GM18867 (cell line): ENCODE measurements at regions not wholly inside any gene's neighbourhood (a gene's known extent, or its start where the extent isn't known, plus 50 kb on each side); places are given as distances from the start of the nearest gene placed in this dataset.
"Not testable (repeated sequence)": the region's sequence is repeated elsewhere in the genome, so short reads cannot be mapped to it uniquely, and the experiment has no call there.

Experiments
- ATAC-seq: cut with Tn5 transposase; IDR thresholded peaks from one replicate; pipeline ENCODE4 v1.9.1; 2021; ENCODE audit warnings: mild to moderate bottlenecking, moderate library complexity; ENCODE audit not compliant: unreplicated experiment

DNA sequence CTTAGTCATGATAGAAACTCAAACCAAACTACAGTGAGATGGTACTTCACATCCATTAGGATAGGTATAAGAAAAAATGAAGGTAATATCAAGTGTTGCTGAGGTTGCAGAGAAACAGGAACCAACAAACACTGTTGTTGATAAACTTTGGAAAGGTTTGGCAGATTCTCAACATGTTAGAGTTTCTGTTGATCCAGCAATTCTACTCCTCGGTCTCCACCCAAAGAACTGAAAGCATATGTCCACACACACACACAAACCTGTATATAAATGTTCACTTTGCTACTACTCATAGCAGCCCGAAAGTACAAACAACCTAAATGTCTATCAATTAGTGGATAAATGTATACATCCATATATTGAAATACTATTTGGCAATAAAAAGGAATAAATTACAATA lies 128.3 kb upstream of the CARMIL1 start:
- ATAC-seq, result no peak

DNA sequence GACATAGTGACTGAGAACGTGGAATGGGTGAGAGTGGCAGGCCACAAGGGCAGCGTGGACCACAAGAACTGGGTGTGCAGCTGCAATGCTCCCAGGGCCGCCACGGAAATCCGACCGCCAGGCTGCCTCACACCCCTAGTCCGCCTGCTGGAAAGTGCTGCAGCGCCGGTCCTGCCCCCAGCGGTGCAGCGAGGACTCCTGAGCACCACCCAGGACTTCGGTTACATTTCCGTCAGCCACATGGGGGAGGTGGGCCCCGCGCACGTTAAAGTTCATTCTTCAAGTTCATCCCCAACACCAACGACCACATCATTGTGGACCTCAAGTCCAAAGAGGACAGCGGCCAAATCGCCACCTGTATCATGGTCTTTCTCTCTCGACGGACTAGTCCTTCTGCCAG lies 126.1 kb upstream of the CARMIL1 start:
- ATAC-seq, result no peak

DNA sequence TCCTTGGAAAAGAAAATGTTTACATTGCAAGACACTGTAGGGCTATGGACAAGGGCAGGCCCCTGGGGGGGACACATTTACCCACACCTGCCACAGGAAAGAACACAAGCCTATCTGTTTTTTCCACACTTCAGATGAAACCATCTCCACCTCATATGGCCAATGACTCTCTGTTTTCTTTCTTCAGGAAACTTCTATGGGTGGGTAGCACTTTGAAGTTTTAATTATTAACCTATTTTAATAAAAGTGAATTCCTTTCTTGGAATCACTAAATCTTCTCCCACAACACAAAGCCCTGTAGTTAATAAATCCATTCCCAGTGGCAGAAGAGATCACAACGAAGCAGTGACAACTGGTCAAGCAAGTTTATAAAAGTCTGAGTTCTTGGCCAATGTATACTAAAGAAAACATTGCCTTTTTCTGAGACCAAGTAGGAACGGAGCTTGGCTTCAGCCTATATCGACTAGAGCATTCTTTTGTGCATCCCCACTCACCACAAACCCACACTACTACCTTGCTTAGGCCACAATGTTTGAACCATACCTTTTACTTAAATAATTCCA lies 125.1 kb upstream of the CARMIL1 start:
- no peak for ATAC-seq

DNA sequence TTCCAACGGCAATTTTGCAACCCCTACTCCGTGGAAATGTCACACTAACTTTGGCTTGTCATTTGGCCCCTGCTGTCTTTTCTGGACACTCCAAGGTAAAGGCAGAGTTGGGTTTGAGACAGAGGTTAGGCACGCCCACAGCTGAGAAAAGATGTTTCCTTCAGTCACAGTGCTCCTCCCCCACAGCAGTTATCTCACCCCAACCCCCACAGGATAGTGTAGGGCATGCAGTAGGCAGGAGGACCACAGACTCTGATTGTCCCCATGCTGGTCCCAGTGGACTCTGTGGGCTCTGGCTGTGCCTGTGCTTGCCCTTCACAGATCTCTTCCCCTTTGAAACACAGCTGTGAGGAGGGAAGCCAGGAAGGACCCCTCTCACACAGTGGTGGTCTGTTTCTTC lies 124.0 kb upstream of the CARMIL1 start:
- no peak for ATAC-seq

DNA sequence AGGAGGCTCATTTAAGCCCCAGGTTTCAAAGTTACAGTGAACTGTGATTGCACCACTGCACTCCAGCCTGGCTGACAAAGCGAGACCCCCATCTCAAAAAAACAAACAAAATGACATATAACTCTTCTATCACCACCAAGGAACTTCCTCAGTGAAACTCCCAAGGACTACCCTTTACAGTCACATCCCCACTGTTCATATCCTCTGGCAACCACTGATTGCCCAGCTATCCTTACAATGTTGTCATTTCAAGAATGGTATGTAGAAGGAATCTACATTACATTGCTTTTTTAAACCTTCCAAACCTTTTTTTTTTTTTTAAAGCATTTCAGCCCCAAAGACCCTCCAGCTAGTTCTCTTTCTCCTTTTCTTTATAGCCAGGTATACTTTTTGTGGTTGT lies 123.1 kb upstream of the CARMIL1 start:
- ATAC-seq, result no peak

DNA sequence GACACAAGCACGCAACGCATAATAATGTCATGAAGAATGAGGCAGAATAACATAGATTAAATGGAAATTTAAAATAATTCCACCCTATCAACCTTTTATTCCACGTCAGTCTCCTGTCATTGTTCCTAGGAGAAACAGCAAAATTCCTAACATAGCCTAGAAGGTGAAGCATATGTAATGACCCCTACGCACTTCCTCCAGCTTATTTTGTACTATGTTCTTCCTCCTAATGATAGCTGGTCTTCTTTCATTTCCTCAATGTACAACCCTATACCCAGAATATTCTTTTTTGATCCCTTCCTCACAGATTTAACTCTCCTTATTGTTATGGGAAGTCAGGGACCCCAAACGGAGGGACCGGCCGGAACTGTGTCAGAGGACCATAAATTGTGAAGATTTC lies 122.0 kb upstream of the CARMIL1 start:
- ATAC-seq, result no peak

DNA sequence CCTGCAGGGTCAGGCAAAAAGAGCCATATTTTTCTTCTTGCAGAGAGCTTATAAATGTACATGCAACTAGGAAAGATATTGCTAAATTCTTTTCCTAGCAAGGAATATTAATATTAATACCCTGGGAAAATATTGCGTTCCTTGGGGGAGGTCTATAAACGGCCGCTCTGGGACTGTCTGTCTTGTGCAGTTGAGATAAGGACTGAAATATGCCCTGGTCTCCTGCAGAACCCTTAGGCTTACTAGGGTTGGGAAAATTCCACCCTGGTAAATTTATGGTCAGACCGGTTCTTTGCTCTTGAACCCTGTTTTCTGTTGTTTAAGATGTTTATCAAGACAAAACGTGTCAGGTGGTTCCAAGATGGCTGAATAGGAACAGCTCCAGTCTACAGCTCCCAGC lies 121.3 kb upstream of the CARMIL1 start:
- no peak for ATAC-seq

DNA sequence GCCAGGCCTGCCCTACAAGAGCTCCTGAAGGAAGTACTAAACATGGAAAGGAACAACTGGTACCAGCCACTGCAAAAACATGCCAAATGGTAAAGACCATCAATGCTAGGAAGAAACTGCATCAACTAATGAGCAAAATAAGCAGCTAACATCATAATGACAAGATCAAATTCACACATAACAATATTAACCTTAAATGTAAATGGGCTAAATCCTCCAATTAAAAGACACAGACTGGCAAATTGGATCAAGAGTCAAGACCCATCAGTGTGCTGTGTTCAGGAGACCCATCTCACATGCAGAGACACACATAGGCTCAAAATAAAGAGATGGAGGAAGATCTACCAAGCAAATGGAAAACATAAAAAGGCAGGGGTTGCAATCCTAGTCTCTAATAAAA lies 119.0 kb upstream of the CARMIL1 start:
- ATAC-seq, result not testable (repeated sequence)

DNA sequence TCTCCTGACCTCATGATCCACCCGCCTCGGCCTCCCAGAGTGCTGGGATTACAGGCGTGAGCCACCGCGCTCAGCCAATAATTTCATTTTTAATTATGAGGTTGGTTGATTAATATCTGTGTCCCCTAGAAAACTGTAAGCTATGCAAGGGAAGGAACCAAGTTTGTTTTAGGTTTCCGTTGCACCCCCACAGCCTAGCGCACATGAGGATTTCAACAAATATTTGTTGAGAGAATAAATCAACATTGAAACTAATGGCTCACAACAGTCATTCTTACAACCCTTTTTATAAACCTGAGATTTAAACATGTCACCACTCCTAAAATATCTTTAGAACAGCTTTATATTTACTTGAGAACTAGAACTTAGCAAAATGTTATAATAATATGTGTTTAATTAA lies 114.0 kb upstream of the CARMIL1 start:
- ATAC-seq, result no peak

DNA sequence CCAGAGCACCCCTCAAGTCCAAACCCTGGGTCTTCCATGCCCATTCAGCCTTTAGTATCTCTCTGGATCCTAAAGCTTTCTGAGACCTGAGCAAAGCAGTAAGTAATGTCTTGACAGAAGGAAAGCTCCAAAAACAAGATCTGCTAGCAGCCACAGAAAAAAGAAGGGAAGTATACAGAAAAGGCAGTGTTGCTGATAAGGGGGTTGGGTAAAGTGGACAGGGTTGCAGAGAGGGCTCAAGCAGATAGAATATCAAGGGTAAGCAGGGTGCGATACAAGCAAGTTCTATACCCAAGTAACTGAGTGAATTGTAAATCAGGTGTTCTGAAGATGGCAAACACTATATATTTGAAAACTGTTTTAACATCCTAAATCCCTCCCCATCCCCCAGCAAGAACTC lies 113.4 kb upstream of the CARMIL1 start:
- ATAC-seq, result no peak

DNA sequence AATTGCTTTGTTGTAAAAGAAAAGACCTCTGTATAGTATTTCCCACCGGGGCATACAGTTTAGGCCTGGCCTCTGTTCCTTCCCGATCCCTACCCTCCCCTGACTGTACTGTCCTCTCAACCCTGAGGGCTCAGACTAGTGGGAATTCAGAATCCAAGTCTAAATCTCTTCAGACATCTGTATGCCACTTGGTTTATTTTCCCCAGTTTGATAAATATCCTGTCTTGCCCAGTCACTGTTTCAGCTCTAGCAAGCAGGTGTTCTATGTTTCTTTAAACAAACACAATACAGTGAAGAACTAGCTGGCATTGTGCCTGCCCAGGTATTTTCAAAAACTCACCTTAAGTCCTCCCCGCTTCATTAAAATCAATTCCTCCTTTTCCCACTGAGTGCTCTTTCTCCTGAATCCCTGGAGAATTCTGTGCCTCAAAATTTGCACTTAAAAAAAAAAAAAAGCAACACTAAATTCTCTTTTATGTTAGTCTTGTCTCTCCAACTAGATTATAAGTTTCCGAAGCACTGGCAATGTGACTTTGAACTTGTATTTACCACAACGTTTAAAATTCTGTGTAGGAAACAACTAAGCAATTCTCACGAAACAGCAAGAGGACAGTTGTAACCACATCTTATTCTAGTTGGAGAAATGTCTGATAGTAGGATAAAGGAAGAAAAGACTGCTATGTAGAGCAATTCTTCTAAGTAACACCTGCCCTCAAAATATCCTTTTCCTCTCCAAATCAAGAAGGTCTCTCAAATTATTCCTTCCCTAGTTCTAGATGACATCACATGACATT lies 112.0 kb upstream of the CARMIL1 start:
- ATAC-seq, result no peak

DNA sequence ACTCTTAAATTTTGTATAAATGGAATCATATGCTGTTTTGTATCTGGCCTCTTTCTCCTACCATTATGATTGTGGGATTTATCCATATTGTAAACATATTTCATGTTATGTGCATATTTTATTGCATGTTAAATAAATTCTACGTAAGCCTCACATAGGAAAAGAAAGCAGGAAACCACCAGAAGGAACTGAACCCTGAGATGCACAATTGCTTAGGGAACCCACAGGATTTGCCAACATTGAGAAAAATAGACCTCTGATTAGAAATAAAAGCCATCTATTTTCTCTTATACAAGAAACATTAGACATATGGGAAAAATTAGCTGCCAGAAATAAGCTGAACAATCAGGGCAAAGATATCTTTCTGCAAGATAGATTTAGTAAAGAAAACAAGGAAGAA lies 111.2 kb upstream of the CARMIL1 start:
- no peak for ATAC-seq

DNA sequence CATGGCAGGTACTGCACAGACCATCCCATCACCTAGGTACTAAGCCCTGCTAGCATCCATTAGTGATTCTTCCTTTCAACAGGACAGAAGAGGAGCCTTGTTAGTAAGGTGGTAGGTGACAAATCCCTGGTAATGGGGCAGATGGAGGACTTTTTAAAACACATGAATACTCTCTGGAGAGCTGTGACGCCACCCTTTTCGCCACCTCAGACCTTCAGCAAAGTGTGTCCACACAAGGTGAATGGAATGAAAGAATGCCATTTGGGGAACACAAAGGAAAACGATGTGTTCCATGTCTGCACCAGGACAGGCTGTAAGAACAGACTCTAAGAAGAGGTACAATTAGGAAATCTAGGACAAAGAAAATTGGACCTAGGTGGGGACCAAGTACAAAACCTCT lies 110.5 kb upstream of the CARMIL1 start:
- ATAC-seq, result no peak

DNA sequence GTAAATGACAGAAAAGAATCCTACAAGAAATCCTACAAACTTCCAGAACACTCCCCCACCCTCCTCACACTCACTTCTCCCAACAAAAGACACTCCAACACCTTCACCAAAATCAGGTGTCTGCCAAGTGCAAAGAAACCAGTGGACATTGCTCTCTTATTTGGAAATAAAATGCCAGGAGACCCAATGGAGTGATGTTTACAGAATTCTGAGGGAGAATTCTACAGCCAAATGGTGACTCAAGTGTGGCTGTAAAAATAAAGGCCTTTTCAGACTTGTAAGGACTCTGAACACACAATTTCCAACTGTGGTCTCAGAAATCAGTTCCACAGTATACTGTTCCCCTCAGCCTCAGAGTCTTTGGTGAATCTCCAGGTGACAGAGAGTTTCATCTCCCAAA lies 109.6 kb upstream of the CARMIL1 start:
- no peak for ATAC-seq

DNA sequence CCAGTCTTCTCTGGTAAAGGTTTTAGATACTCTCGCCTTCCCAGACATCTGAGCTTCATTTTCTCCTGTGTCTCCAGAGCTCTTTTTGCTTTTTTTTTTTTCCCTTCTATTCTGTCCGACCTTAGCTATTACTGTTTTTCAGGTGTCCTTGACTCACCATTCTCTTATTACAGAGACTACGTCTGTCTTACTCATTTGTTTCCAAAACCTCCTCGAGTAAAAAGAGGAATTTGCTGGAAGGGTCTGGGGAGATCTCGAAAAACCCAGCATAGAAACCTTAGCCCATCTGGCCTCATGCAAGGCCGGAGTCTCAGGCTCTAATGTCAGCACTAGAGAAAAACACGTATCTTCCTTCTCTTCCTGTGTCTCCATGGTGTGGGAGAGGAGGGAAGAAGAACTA lies 109.2 kb upstream of the CARMIL1 start:
- ATAC-seq, result no peak

DNA sequence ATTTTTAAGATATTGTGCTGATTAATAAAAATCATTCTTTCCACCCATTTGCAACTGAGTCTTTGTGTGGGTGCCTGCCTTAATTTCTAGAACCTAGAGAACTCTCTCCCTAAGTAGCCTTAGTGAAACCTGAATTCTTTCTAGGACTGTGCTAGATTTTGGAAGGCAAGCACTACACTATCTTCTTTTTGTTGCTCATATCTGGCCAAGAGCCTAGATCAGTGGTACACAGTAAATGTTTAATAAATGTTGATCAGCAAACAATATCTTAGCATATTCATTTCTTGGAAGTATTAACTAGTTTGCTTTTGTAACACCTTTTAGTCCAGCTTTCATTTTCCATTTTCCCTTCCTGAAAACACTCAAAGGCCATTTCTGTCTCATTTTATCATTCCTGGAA lies 108.5 kb upstream of the CARMIL1 start:
- no peak for ATAC-seq

DNA sequence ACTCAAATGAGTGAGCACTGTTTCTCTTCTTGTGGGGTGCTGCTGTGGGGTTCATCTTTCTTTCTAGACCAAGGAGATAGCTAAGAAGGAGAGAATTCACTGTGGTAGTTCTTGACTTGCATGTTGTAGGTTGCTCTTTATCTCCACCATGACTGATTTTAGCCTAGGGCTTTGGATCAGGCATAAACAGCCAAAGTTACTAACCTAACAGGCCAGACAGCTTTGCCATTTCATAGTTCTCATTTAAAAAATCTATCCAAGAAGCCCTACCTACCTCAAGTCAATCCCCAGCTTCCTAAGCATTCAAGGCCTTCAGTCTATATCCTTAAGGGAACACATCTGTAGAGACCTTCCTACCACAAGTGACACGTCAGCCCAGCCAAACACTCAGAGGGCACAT lies 107.9 kb upstream of the CARMIL1 start:
- no peak for ATAC-seq

DNA sequence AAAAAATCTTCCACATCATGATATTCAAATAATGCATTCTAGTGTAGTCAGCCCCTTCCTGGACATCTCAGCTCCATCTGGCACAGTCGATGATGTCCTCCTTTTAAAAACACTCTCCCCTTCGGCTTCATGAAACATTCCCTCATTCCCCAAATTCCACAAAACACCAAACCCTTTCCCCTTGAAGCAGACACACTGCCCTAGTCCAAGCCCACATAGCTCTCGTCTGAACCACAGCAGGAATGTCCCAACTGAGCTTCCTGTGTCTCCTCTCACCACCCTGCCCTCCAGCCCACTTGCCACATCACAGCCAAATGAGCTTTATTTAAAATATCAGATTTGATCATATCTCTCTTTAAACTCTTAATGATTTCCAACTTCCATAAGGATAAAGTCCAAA lies 106.4 kb upstream of the CARMIL1 start:
- ATAC-seq, result no peak

DNA sequence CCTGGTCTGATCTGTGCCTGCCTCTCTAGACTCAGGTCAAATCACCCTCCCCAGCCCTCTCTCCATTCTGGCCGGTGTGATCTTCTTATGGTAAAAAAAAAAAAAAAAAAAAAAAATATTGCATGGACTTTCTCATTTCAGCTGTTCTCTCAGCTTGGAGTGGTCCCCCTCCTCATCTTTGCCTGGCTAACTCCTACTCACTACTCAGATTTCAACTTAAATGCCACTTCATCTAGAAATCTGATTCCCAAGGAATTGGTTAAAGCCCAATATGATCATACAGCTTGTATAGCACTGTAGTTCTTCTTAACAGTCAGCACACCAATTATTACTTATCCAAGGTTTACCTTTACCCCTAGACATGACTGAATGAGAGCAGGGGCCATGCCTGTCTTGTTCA lies 105.9 kb upstream of the CARMIL1 start:
- no peak for ATAC-seq

DNA sequence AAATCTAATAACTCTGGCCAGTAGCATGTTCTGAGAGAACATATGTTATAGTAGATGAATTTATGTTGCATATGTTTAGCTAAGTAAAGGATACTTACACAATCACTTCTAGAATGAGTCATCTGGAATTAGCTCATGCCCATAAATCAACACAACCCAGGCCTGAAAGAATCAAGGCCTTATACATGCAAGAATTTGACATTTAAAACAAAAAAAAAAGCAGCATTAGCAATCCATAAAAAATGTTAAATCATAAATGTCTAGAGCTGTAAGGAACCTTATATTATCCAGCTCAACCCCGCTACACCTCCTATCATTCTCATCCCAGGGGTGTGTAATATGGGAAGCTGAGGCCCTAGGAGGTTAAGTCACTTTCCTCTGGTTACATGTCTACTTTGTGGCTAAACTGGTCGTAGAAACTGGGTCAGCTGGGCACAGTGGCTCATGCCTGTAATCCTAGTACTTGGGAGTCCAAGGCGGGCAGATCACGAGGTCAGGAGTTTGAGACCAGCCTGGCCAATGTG lies 105.2 kb upstream of the CARMIL1 start:
- ATAC-seq, result no peak

DNA sequence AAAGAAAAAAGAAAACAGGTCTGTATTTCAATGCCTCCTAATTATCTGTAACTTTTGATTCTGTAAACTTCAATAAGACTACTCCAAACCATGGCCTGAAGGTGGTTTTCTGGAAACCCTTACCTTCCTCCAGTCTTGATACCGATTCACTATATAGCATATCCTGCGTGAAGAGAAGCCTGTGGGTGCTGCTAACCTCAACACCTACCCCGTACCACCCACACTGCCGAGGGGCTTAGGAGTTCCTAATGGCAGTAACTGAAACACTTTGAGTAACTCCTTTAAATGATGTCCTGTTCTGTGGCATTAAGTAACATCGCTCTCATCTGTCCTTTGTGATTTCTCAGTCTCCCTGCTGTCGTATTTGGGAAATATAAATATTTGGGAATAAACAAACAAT lies 104.5 kb upstream of the CARMIL1 start:
- ATAC-seq, result no peak

DNA sequence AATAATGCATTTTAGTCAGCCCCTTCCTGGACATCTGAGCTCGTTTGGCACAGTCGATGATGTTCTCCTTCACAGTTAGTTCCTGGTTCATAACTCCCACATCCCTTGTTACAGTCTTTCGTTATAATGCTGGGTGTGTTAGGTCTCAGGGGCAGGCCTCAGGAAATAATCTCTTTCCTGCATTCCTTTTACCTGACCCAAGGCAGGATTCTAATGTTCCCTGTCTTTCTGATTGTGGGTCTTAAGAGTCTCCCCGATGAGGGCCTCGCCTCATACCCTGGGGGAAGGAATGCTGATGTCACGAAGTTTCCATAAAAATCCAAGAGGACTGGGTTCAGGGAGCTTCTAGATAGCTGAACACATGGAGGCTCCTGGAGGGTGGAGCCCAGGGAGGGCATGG lies 104.0 kb upstream of the CARMIL1 start:
- ATAC-seq, result no peak

DNA sequence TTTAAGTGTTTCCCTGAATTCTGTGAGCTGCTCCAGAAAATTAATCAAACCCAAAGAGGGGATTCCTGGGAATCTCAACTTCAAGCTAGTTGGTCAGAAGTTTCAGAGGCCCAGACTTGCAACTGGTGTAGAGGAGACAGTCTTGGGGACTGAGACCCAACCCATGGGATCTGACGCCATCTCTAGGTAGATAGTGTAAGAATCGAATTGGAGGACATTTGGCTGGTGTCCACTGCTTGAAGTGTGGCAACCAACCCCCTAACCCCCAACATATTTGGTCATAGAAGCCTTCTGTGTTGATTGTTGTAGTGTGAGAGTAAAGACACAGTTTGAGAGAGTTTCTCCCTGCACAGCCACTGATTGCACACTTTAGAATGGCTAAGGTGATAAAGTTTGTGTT lies 103.5 kb upstream of the CARMIL1 start:
- no peak for ATAC-seq
